Neural progenitor cell (in vitro differentiated cells): ENCODE measurements at regions not wholly inside any gene's neighbourhood (a gene's known extent, or its start where the extent isn't known, plus 50 kb on each side); places are given as distances from the start of the nearest gene placed in this dataset.

Experiments used
- DNase-seq: peaks from one replicate; pipeline ENCODE4 v3.0.0-alpha.2; 2016; ENCODE audit warnings: low spot score
- H2AFZ ChIP-seq: fragments of 200-600 bp; sonication (generic); replicated peaks from 2 replicates; pipeline ENCODE4 v1.6.1; 2016; ENCODE audit warnings: antibody characterized with exemption
- H3F3A ChIP-seq: fragments of 200-600 bp; sonication (generic); 2 replicates; pipeline ENCODE4 v1.6.1; 2016; ENCODE audit warnings: antibody characterized with exemption, low read depth
- H3K27ac ChIP-seq: fragments of 200-600 bp; sonication (generic); 2 replicates; pipeline ENCODE4 v1.5.1; 2016; ENCODE audit warnings: mild to moderate bottlenecking
- H3K27me3 ChIP-seq: fragments of 200-600 bp; sonication (generic); 2 replicates; pipeline ENCODE4 v1.6.1; 2016; ENCODE audit warnings: mild to moderate bottlenecking, moderate library complexity
- H3K36me3 ChIP-seq: fragments of 200-600 bp; sonication (generic); 2 replicates; pipeline ENCODE4 v1.5.1; 2016
- H3K4me1 ChIP-seq: fragments of 200-600 bp; sonication (generic); 2 replicates; pipeline ENCODE4 v1.6.1; 2016; ENCODE audit warnings: mixed run types
- H3K4me2 ChIP-seq: fragments of 200-600 bp; sonication (generic); 2 replicates; pipeline ENCODE4 v1.6.1; 2016
- H3K4me3 ChIP-seq: fragments of 200-600 bp; sonication (generic); 2 replicates; pipeline ENCODE4 v1.5.1; 2016
- H3K79me2 ChIP-seq: fragments of 200-600 bp; sonication (generic); 2 replicates; pipeline ENCODE4 v1.6.1; 2016; ENCODE audit warnings: low read depth
- H3K9ac ChIP-seq: fragments of 200-600 bp; sonication (generic); 2 replicates; pipeline ENCODE4 v1.6.1; 2016
- H3K9me3 ChIP-seq: fragments of 200-600 bp; sonication (generic); 2 replicates; pipeline ENCODE4 v1.5.1; 2016; ENCODE audit warnings: low read depth
- H4K20me1 ChIP-seq: fragments of 200-600 bp; sonication (generic); 2 replicates; pipeline ENCODE4 v1.6.1; 2016; ENCODE audit warnings: low read depth
- H3K27ac Mint-ChIP-seq: 3 replicates; pipeline ENCODE4 v1.8.0; 2021; ENCODE audit warnings: mixed read lengths
- H3K27me3 Mint-ChIP-seq: 2 replicates; pipeline ENCODE4 v1.8.0; 2022; ENCODE audit warnings: low read depth, mild to moderate bottlenecking, inconsistent platforms, moderate library complexity, mixed read lengths; ENCODE audit not compliant: insufficient read depth
- H3K36me3 Mint-ChIP-seq: 3 replicates; pipeline ENCODE4 v1.8.0; 2021; ENCODE audit warnings: mixed read lengths
- H3K4me1 Mint-ChIP-seq: 3 replicates; pipeline ENCODE4 v1.8.0; 2021; ENCODE audit warnings: mixed read lengths
- H3K4me3 Mint-ChIP-seq: 3 replicates; pipeline ENCODE4 v1.8.0; 2021; ENCODE audit warnings: mild to moderate bottlenecking, moderate library complexity, mixed read lengths
- H3K9me3 Mint-ChIP-seq: 3 replicates; pipeline ENCODE4 v1.8.0; 2020; ENCODE audit warnings: mixed read lengths
- EZH2 ChIP-seq: fragments of 200-600 bp; sonication (generic); IDR thresholded peaks from 2 replicates; pipeline ENCODE4 v1.6.1; 2017; ENCODE audit warnings: antibody characterized with exemption, mild to moderate bottlenecking, moderate library complexity
- EZH2phosphoT487 ChIP-seq: fragments of 200-600 bp; sonication (generic); IDR thresholded peaks from 2 replicates; pipeline ENCODE4 v1.6.1; 2017; ENCODE audit warnings: antibody characterized with exemption
- TF ChIP-seq, protein P1 (sequence below): fragments of 200-600 bp; sonication (generic); IDR thresholded peaks from 2 replicates; pipeline ENCODE4 v1.5.1; 2017; ENCODE audit warnings: antibody characterized with exemption, mild to moderate bottlenecking

DNA sequence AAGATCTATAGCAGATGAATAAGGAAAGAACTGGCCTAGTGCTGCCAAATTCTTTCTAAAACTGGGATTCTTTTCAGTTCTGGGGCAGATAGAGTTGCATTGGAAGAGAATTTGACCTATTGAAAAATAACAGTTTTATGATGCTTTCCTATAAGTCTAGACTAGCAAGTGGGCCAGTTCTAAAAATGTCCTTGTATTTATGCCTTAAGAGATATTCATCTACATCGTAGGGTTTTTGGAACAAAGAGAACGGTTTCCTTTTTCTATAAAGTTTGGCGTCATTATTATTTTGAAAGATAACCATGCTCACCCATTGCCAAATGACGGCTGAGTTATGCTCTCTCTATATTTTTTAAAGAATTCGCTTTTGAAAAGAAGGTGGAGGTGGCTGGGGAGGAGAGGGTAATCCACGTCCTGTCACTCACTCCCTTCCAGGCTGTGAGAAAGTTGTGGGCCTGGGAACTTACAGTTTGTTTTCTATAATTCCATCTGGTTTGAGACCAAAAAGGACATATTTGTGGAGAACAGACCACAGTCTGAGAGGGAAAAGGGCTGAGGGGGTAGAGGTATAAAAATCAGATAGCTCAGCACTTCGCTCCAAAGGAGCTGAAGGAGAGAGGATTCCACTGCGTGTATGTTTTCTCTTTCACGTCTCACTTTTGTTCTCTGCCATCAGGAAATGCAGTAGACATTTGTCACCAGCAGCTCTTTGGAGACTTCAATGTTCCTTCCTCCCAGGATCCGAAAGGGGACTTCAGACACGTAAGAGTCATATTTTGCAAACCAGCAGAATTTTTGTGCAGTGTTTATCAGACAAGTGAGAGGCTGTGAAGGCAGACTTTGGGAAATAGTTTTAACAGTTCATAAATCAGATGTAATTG is 281.9 kb upstream of the FN1 start:
- no peak overlapping the region for H3K4me3 Mint-ChIP-seq
- H3K4me3 ChIP-seq = no peak overlapping the region
- H3K36me3 Mint-ChIP-seq = no peaks in the 10 kb centered on the region
- no peaks in the 10 kb centered on the region for H3K36me3 ChIP-seq
- H3K4me1 ChIP-seq = no peaks in the 10 kb centered on the region
- H2AFZ ChIP-seq = peak overlapping the region; percentile 69
- H3K27me3 Mint-ChIP-seq = peaks cover 9% of the 10 kb centered on the region
- TF ChIP-seq, protein P1, sequence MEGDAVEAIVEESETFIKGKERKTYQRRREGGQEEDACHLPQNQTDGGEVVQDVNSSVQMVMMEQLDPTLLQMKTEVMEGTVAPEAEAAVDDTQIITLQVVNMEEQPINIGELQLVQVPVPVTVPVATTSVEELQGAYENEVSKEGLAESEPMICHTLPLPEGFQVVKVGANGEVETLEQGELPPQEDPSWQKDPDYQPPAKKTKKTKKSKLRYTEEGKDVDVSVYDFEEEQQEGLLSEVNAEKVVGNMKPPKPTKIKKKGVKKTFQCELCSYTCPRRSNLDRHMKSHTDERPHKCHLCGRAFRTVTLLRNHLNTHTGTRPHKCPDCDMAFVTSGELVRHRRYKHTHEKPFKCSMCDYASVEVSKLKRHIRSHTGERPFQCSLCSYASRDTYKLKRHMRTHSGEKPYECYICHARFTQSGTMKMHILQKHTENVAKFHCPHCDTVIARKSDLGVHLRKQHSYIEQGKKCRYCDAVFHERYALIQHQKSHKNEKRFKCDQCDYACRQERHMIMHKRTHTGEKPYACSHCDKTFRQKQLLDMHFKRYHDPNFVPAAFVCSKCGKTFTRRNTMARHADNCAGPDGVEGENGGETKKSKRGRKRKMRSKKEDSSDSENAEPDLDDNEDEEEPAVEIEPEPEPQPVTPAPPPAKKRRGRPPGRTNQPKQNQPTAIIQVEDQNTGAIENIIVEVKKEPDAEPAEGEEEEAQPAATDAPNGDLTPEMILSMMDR = no peak
- TF ChIP-seq EZH2 (no peak), EZH2phosphoT487 (no peak)
- H3F3A ChIP-seq = no peaks in the 10 kb centered on the region
- H4K20me1 ChIP-seq = no peaks in the 10 kb centered on the region
- H3K9me3 ChIP-seq = no peaks in the 10 kb centered on the region
- DNase-seq = no peak
- no peaks in the 10 kb centered on the region for H3K27me3 ChIP-seq
- H3K9me3 Mint-ChIP-seq = peaks cover 4% of the 10 kb centered on the region
- H3K27ac Mint-ChIP-seq = no peak overlapping the region
- H3K4me1 Mint-ChIP-seq = peaks cover 7% of the 10 kb centered on the region
- no peaks in the 10 kb centered on the region for H3K79me2 ChIP-seq
- no peak overlapping the region for H3K27ac ChIP-seq
- no peak overlapping the region for H3K4me2 ChIP-seq
- H3K9ac ChIP-seq = no peak overlapping the region

DNA sequence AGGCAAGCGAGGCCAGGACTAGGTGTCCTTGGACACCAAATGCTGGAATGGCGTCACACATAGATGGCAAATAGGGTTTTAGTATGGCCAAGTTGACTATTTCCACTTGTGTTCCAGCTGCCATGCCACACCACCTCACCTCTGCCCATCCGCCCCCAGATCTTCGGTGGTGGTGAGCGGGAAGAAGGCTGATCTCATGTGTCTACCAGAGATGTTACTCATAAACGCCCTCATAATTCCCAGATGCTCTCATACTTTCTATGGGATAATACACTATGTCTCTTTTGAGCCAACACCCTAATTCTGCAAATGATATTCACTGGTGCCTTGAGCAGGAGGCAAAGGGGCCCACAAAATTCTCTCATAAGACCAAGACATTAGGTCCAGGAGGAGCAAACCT is 281.1 kb upstream of the FN1 start:
- no peak overlapping the region for H3K4me3 Mint-ChIP-seq
- H3F3A ChIP-seq = no peaks in the 10 kb centered on the region
- no peaks in the 10 kb centered on the region for H3K79me2 ChIP-seq
- peak overlapping the region; percentile 34 for H3K27ac Mint-ChIP-seq
- H3K27me3 Mint-ChIP-seq = peaks cover 9% of the 10 kb centered on the region
- no peak for DNase-seq
- no peaks in the 10 kb centered on the region for H3K36me3 ChIP-seq
- H4K20me1 ChIP-seq = no peaks in the 10 kb centered on the region
- no peaks in the 10 kb centered on the region for H3K27me3 ChIP-seq
- H3K27ac ChIP-seq = no peak overlapping the region
- H3K4me1 ChIP-seq = no peaks in the 10 kb centered on the region
- H3K4me3 ChIP-seq = no peak overlapping the region
- no peak overlapping the region for H3K9ac ChIP-seq
- no peak for TF ChIP-seq EZH2
- no peak for TF ChIP-seq EZH2phosphoT487
- TF ChIP-seq, protein P1 = no peak
- no peak overlapping the region for H3K4me2 ChIP-seq
- H3K9me3 Mint-ChIP-seq = peaks cover 4% of the 10 kb centered on the region
- H3K36me3 Mint-ChIP-seq = no peaks in the 10 kb centered on the region
- H2AFZ ChIP-seq = no peak overlapping the region
- H3K9me3 ChIP-seq = no peaks in the 10 kb centered on the region
- peaks cover 10% of the 10 kb centered on the region for H3K4me1 Mint-ChIP-seq

DNA sequence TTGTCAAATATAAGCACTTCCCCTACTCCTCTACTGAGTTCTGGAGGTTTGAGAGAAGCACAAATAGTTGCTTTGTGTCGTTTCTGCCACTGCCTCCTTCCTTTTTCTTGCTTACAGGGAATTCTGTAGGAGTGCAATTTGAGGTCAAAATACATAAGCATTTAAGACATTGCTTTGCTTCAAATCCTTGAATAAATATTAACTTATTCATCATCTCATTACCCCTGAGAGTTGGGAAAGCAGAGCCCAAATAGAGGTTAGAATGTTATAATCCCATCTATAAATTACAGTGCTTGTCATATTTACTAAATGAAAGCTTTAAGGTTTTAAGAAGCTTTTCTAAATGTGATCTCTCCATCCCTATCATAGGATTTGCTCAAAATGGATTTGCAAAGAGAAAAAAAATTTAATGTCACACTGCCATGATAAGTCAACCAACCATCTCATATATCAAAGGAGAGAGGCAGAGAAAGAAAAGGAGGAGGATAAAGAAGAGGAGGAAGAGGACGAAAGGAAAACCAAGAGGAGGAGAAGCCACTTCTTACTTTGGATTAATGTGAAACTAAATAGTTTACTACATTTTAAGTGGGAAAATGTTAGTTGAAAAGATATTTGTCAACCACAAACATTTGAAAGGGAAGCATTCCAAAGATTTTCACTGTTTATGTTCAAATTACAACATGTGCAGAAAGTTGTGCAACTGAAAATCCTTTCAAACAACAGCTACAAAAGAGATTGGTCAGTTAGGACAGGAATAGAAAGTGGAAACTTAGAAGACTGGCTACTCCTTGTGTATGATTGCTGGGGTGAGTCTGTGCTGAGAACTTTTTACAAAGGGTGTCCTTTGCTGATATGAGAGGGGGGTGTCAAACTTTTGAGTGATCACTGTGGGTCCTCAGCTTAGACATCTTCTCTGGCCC is 277.3 kb upstream of the FN1 start:
- no peak overlapping the region for H3K27ac ChIP-seq
- Mint-ChIP-seq H3K27ac (no peak overlapping the region), H3K4me1 (peaks cover 16% of the 10 kb centered on the region)

More for the DNA sequence above, 277.3 kb upstream of the FN1 start:
- no peaks in the 10 kb centered on the region for H3K9me3 ChIP-seq
- no peak overlapping the region for H3K9ac ChIP-seq
- H3K4me3 Mint-ChIP-seq = no peak overlapping the region
- H3K4me1 ChIP-seq = no peaks in the 10 kb centered on the region
- H3K27me3 ChIP-seq = no peaks in the 10 kb centered on the region
- H3K9me3 Mint-ChIP-seq = peaks cover 4% of the 10 kb centered on the region
- no peaks in the 10 kb centered on the region for H4K20me1 ChIP-seq
- no peak for DNase-seq
- no peaks in the 10 kb centered on the region for H3K36me3 ChIP-seq
- H3K4me3 ChIP-seq = no peak overlapping the region
- peaks cover 7% of the 10 kb centered on the region for H3K27me3 Mint-ChIP-seq
- H3K79me2 ChIP-seq = no peaks in the 10 kb centered on the region
- H2AFZ ChIP-seq = no peak overlapping the region
- no peak overlapping the region for H3K4me2 ChIP-seq
- H3F3A ChIP-seq = no peaks in the 10 kb centered on the region
- H3K36me3 Mint-ChIP-seq = no peaks in the 10 kb centered on the region
- no peak for TF ChIP-seq EZH2phosphoT487
- TF ChIP-seq, protein P1 = no peak
- no peak for TF ChIP-seq EZH2
